GM12875 (cell line): ENCODE measurements at regions not wholly inside any gene's neighbourhood (a gene's known extent, or its start where the extent isn't known, plus 50 kb on each side); places are given as distances from the start of the nearest gene placed in this dataset.

Experiments used
- H3K4me3 ChIP-seq: one replicate; pipeline ENCODE4 v1.5.1; 2011; ENCODE audit warnings: low read depth, low read length, control low read depth
- CTCF ChIP-seq: IDR thresholded peaks from 2 replicates; pipeline ENCODE4 v1.5.1; 2011; ENCODE audit warnings: low read depth, mild to moderate bottlenecking, control low read depth, inconsistent platforms, low read length, moderate library complexity, borderline replicate concordance; ENCODE audit not compliant: insufficient read depth

GRCh38 chr5:3060283-3060682 is 308.8 kb upstream of the IRX2 start:
- TF ChIP-seq CTCF, result no peak
- H3K4me3 ChIP-seq, result no peak overlapping the region

DNA sequence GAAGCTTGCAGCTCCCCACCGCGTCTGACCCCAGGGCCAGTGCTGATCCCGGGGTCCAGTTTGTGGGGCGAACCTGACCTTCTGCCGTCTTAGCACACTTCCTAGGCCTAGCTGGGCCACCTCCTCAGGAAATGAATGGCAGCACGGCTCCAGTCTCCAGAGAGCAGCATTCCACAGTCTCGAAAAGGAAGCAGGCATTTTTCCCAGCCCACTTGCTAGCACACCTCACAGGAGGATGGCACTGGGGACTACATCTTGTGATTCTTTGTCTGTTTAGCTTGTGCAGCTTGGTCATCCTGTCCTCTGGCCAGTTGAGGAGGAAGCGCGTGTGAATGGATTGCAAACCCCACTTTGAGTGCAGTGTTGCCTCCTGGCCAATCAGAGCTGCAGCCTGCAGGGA is 308.0 kb upstream of the IRX2 start:
- no peak overlapping the region for H3K4me3 ChIP-seq
- TF ChIP-seq CTCF, result no peak

DNA sequence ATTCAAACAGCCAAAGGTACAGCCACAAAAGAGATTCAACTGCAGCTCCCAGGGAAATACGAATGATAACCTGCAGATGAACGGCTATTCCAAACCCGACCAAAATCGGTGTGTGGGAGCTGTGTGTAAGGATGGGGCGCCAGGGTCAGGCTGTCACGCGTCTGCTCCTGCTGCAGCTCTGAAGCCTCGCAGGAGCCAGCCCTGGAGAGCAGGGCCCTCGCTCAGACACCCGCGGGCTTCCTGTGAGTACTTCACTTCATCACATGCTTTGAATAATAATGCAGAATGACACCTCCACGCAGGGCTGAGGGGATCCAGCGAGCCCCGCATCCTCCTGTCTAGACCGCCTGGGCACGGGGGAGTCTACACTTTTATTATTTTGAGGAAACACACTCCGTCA is 307.5 kb upstream of the IRX2 start:
- H3K4me3 ChIP-seq, result no peak overlapping the region
- TF ChIP-seq CTCF, result no peak

GRCh38 chr5:3056866-3057265 is 305.4 kb upstream of the IRX2 start:
- no peak overlapping the region for H3K4me3 ChIP-seq
- TF ChIP-seq CTCF, result no peak

DNA sequence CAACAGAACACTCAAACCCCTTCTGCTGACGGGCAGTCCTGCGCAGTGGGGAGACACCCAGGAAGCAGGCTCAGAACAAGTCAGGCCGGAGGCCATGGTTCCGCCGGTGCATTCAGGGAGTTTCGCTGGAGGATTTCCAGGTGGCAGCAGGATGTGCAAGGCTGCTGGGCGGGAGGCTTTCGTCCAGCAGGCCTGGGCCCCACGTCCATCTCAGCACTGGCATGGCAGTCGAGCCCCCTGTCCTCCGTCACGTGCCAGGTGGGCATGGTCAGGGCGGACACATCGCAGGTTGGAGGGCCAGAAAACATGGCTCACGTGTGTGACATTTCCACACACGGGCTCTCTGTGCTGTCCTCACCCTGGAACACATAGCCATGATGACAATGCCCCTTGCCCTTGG is 299.9 kb upstream of the IRX2 start:
- no peak for TF ChIP-seq CTCF
- no peak overlapping the region for H3K4me3 ChIP-seq

DNA sequence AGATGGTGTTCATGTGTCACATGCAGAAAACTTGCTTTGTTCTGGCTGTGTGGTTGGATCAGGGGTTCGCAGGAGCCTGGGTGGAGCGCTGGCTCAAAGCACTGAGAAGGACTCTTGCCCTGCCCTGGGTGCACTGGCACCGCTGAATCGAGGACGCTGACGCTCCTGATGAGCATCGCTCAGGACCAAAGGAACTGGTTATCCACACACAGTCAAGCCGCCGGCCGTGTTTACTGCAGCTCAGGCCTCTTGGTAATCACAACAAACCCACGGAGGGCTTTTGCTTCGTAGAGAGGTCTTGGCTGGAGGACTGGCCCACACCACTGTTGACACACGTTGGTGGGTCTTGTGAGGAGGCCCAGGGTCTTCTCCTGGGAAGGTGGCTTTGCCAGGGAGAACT is 299.4 kb upstream of the IRX2 start:
- H3K4me3 ChIP-seq, result no peak overlapping the region
- no peak for TF ChIP-seq CTCF

DNA sequence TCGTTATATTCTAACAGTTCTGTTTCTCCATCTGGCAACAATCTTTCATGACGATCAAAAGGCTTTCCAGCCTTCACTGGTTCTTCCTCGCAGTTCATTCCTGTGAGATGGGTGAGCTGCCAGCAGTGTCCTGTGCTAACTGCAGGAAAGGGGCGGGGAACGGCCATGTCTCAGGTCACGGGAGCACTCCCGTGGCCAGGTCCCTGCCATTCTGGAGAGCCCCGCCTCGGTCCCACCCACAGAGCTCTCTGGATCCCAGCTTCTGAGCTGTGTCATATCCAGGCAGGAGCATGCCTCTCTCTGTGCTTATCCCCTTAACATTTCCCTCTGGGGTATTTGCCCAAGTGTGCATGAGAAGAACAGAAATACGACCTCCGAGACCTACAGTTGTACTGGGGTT is 297.8 kb upstream of the IRX2 start:
- TF ChIP-seq CTCF, result no peak
- H3K4me3 ChIP-seq, result no peak overlapping the region
